CD4-positive, CD25-positive, alpha-beta regulatory T cell (primary cell): ENCODE measurements at regions not wholly inside any gene's neighbourhood (a gene's known extent, or its start where the extent isn't known, plus 50 kb on each side); places are given as distances from the start of the nearest gene placed in this dataset.
A peak's percentile ranks its signal among the peaks of the same experiment; 100 is the strongest.
"Not testable (repeated sequence)": the region's sequence is repeated elsewhere in the genome, so short reads cannot be mapped to it uniquely, and the experiment has no call there.

Experiments used
- ATAC-seq, 2 donors: fragments of 150-1000 bp; cut with Tn5 transposase; one replicate each; pipeline ENCODE4 v1.10.0; 2021; ENCODE audit warnings: low read depth in 2 of 2, moderate number of reproducible peaks in 2 of 2, moderate library complexity in 1 of 2
- DNase-seq, 3 donors: peaks; one replicate each; pipeline versions ENCODE4 v3.0.0 to v3.0.0-alpha.2; 2012 to 2022; ENCODE audit warnings: mixed read lengths in 1 of 3
- H3K27ac ChIP-seq: one replicate; pipeline ENCODE4 v1.7.0; 2013; ENCODE audit warnings: mild to moderate bottlenecking, low read length; ENCODE audit not compliant: insufficient read depth, poor library complexity, severe bottlenecking
- H3K27me3 ChIP-seq: one replicate; pipeline ENCODE4 v1.7.0; 2013; ENCODE audit warnings: low read length; ENCODE audit not compliant: control insufficient read depth, insufficient read depth
- H3K36me3 ChIP-seq: one replicate; pipeline ENCODE4 v1.7.0; 2013; ENCODE audit warnings: mild to moderate bottlenecking, low read length, moderate library complexity; ENCODE audit not compliant: control insufficient read depth, insufficient read depth
- H3K4me1 ChIP-seq: 2 replicates; pipeline ENCODE4 v1.7.0; 2013; ENCODE audit warnings: mild to moderate bottlenecking, low read length; ENCODE audit not compliant: insufficient read depth, control insufficient read depth, poor library complexity, severe bottlenecking
- H3K4me3 ChIP-seq: one replicate; pipeline ENCODE4 v1.7.0; 2013; ENCODE audit warnings: low read depth, mild to moderate bottlenecking, low read length, moderate library complexity
- H3K9me3 ChIP-seq, 2 experiments: 1 replicate in 1 of 2; 2 replicates in 1 of 2; pipeline ENCODE4 v1.7.0; 2013; ENCODE audit warnings: low read length in 2 of 2, mild to moderate bottlenecking in 1 of 2, moderate library complexity in 1 of 2; ENCODE audit not compliant: control insufficient read depth in 2 of 2
- H3K27ac Mint-ChIP-seq, 3 donors: one replicate each; pipeline ENCODE4 v1.8.0; 2020 to 2022; ENCODE audit warnings: mild to moderate bottlenecking in 3 of 3, mixed read lengths in 3 of 3, moderate library complexity in 2 of 3
- H3K27me3 Mint-ChIP-seq: one replicate; pipeline ENCODE4 v1.8.0; 2022; ENCODE audit warnings: mild to moderate bottlenecking, mixed read lengths
- H3K36me3 Mint-ChIP-seq: one replicate; pipeline ENCODE4 v1.8.0; 2020; ENCODE audit warnings: mixed read lengths
- H3K4me1 Mint-ChIP-seq, 4 donors: one replicate each; pipeline ENCODE4 v1.8.0; 2020 to 2022; ENCODE audit warnings: mixed read lengths in 4 of 4, mild to moderate bottlenecking in 1 of 4
- H3K4me3 Mint-ChIP-seq, 4 donors: one replicate each; pipeline ENCODE4 v1.8.0; 2020 to 2022; ENCODE audit warnings: mild to moderate bottlenecking in 4 of 4, mixed read lengths in 4 of 4, moderate library complexity in 3 of 4
- H3K9me3 Mint-ChIP-seq, 7 donors: one replicate each; pipeline ENCODE4 v1.8.0; 2020 to 2022; ENCODE audit warnings: mixed read lengths in 7 of 7, mild to moderate bottlenecking in 3 of 7, moderate library complexity in 2 of 7

GRCh38 chrX:26922278-26922677, 540.9 kb downstream of the PPP4R3C start:
- Mint-ChIP-seq H3K4me3 (no peak overlapping the region), H3K27me3 (no peaks in the 10 kb centered on the region), H3K27ac (no peak overlapping the region), H3K9me3 (peaks cover 0 to 5% (median 0%) of the 10 kb centered on the region in 7 donors), H3K36me3 (no peaks in the 10 kb centered on the region), H3K4me1 (no peaks in the 10 kb centered on the region)
- ATAC-seq = no peak
- no peaks in the 10 kb centered on the region for H3K4me1 ChIP-seq
- no peak overlapping the region for H3K27ac ChIP-seq
- no peak for DNase-seq
- H3K27me3 ChIP-seq = no peaks in the 10 kb centered on the region
- H3K9me3 ChIP-seq = no peaks in the 10 kb centered on the region
- H3K4me3 ChIP-seq = no peak overlapping the region
- no peaks in the 10 kb centered on the region for H3K36me3 ChIP-seq

- no peaks in the 10 kb centered on the region for H3K27me3 Mint-ChIP-seq
- H3K4me1 Mint-ChIP-seq = no peaks in the 10 kb centered on the region
- no peak for ATAC-seq
- Histone ChIP-seq H3K27me3 (no peaks in the 10 kb centered on the region), H3K9me3 (no peaks in the 10 kb centered on the region), H3K27ac (no peak overlapping the region), H3K4me1 (no peaks in the 10 kb centered on the region), H3K36me3 (no peaks in the 10 kb centered on the region), H3K4me3 (no peak overlapping the region)
- no peaks in the 10 kb centered on the region for H3K36me3 Mint-ChIP-seq
- H3K27ac Mint-ChIP-seq = no peak overlapping the region
- no peak overlapping the region for H3K4me3 Mint-ChIP-seq
- H3K9me3 Mint-ChIP-seq = peaks cover 0 to 4% (median 0%) of the 10 kb centered on the region in 7 donors
- peak in 1 of 3 donors; percentile 6 for DNase-seq
These were observed 544.5 kb downstream of the PPP4R3C start for GRCh38 chrX:26918631-26919030.

- no peak overlapping the region for H3K4me3 Mint-ChIP-seq
- H3K9me3 ChIP-seq = no peaks in the 10 kb centered on the region
- no peaks in the 10 kb centered on the region for H3K27me3 Mint-ChIP-seq
- H3K36me3 Mint-ChIP-seq = no peaks in the 10 kb centered on the region
- DNase-seq (no peak), ATAC-seq (no peak)
- H3K27me3 ChIP-seq = no peaks in the 10 kb centered on the region
- H3K4me3 ChIP-seq = no peak overlapping the region
- no peak overlapping the region for H3K27ac Mint-ChIP-seq
- H3K27ac ChIP-seq = no peak overlapping the region
- no peaks in the 10 kb centered on the region for H3K4me1 ChIP-seq
- peaks cover 0 to 5% (median 0%) of the 10 kb centered on the region in 7 donors for H3K9me3 Mint-ChIP-seq
- H3K36me3 ChIP-seq = no peaks in the 10 kb centered on the region
- no peaks in the 10 kb centered on the region for H3K4me1 Mint-ChIP-seq
These were observed 546.1 kb downstream of the PPP4R3C start for GRCh38 chrX:26916991-26917390.

- H3K36me3 ChIP-seq = no peaks in the 10 kb centered on the region
- Mint-ChIP-seq H3K27me3 (no peaks in the 10 kb centered on the region), H3K4me1 (no peaks in the 10 kb centered on the region), H3K4me3 (no peak overlapping the region), H3K27ac (no peak overlapping the region), H3K36me3 (no peaks in the 10 kb centered on the region), H3K9me3 (peaks cover 0 to 7% (median 2%) of the 10 kb centered on the region in 7 donors)
- no peaks in the 10 kb centered on the region for H3K4me1 ChIP-seq
- no peak for DNase-seq
- no peaks in the 10 kb centered on the region for H3K9me3 ChIP-seq
- no peak overlapping the region for H3K27ac ChIP-seq
- no peak for ATAC-seq
- no peak overlapping the region for H3K4me3 ChIP-seq
- no peaks in the 10 kb centered on the region for H3K27me3 ChIP-seq
These were observed 548.1 kb downstream of the PPP4R3C start for GRCh38 chrX:26915064-26915463.

GRCh38 chrX:26914232-26914631, 548.9 kb downstream of the PPP4R3C start:
- Mint-ChIP-seq H3K27ac (no peak overlapping the region), H3K4me1 (no peaks in the 10 kb centered on the region), H3K4me3 (no peak overlapping the region), H3K27me3 (no peaks in the 10 kb centered on the region), H3K36me3 (no peaks in the 10 kb centered on the region), H3K9me3 (peaks cover 0 to 9% (median 2%) of the 10 kb centered on the region in 7 donors)
- no peak for DNase-seq
- no peaks in the 10 kb centered on the region for H3K36me3 ChIP-seq
- no peaks in the 10 kb centered on the region for H3K27me3 ChIP-seq
- H3K4me3 ChIP-seq = no peak overlapping the region
- no peak overlapping the region for H3K27ac ChIP-seq
- ATAC-seq = no peak
- no peaks in the 10 kb centered on the region for H3K4me1 ChIP-seq
- no peaks in the 10 kb centered on the region for H3K9me3 ChIP-seq

GRCh38 chrX:26911785-26912184, 551.4 kb downstream of the PPP4R3C start:
- not testable (repeated sequence) for H3K27ac Mint-ChIP-seq, H3K27me3 Mint-ChIP-seq, H3K4me1 ChIP-seq, DNase-seq, H3K36me3 ChIP-seq, ATAC-seq, H3K9me3 Mint-ChIP-seq, H3K4me3 ChIP-seq, H3K36me3 Mint-ChIP-seq, H3K27me3 ChIP-seq, H3K4me3 Mint-ChIP-seq, H3K4me1 Mint-ChIP-seq, H3K27ac ChIP-seq, H3K9me3 ChIP-seq

- Histone ChIP-seq H3K4me1 (no peaks in the 10 kb centered on the region), H3K27ac (no peak overlapping the region), H3K4me3 (no peak overlapping the region), H3K9me3 (no peaks in the 10 kb centered on the region), H3K27me3 (no peaks in the 10 kb centered on the region), H3K36me3 (no peaks in the 10 kb centered on the region)
- Mint-ChIP-seq H3K27ac (no peak overlapping the region), H3K36me3 (no peaks in the 10 kb centered on the region), H3K27me3 (no peaks in the 10 kb centered on the region), H3K4me3 (no peak overlapping the region), H3K9me3 (peaks cover 0 to 7% (median 0%) of the 10 kb centered on the region in 7 donors), H3K4me1 (no peaks in the 10 kb centered on the region)
- ATAC-seq = no peak
- DNase-seq = no peak
These were observed 553.4 kb downstream of the PPP4R3C start for GRCh38 chrX:26909728-26910127.

- ATAC-seq = no peak
These were observed 554.9 kb downstream of the PPP4R3C start for GRCh38 chrX:26908218-26908617.

More at GRCh38 chrX:26908218-26908617, 554.9 kb downstream of the PPP4R3C start:
- Histone ChIP-seq H3K4me1 (no peaks in the 10 kb centered on the region), H3K9me3 (no peaks in the 10 kb centered on the region), H3K27me3 (no peaks in the 10 kb centered on the region), H3K36me3 (no peaks in the 10 kb centered on the region), H3K27ac (no peak overlapping the region), H3K4me3 (no peak overlapping the region)
- Mint-ChIP-seq H3K9me3 (peaks cover 0 to 7% (median 0%) of the 10 kb centered on the region in 7 donors), H3K36me3 (no peaks in the 10 kb centered on the region), H3K4me1 (no peaks in the 10 kb centered on the region), H3K4me3 (no peak overlapping the region), H3K27me3 (no peaks in the 10 kb centered on the region), H3K27ac (no peak overlapping the region)
- DNase-seq = no peak
